ENCODE measurements at regions not wholly inside any gene's neighbourhood (a gene's known extent, or its start where the extent isn't known, plus 50 kb on each side); places are given as distances from the start of the nearest gene placed in this dataset.

DNA sequence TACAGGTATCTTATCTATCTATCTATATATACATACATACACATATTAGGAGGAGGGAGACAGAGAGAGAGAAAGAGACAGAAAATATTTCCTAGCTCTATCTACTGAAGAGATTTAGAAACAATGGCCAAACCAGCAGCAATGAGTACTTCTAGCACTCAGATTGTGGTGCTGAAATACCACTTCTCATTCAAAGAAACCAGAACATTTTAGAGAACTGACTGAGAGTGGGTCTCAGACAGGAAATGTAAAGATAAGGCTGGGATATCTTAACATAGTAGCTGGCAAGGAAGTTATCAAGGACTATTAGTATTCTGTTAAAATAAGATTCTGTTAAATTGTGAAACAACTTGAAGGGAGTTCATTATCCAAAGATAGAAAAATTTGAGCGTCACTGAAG, 57.0 kb downstream of the DNAAF9 start:
- Histone ChIP-seq H3K27ac (ENCODE audit: low read depth, low read length, poor library complexity, severe bottlenecking) (no peak overlapping the region), H3K9me3 (ENCODE audit: low read depth, low read length, poor library complexity, severe bottlenecking) (no peaks in the 10 kb centered on the region), H3K4me1 (ENCODE audit: insufficient read depth, low read length, poor library complexity, severe bottlenecking) (no peaks in the 10 kb centered on the region), H3K4me3 (ENCODE audit: low read depth, low read length, poor library complexity, severe bottlenecking) (no peak overlapping the region), H3K36me3 (ENCODE audit: insufficient read depth, low read length, poor library complexity, severe bottlenecking) (no peaks in the 10 kb centered on the region), H3K27me3 (replicated peaks; ENCODE audit: insufficient read depth, low read depth, low read length, poor library complexity) (no peaks in the 10 kb centered on the region)
- ChIA-PET POLR2A (ENCODE audit: low non-redundant PET) (no interaction called here), CTCF (no interaction called here)
- BruUV-seq (replicated peaks): no TSS peak
- TF ChIP-seq EZH2 (IDR thresholded peaks at IDR 0.05; ENCODE audit: borderline replicate concordance, low read depth, low read length, poor library complexity, severe bottlenecking): no peak
- TF ChIP-seq, protein P1, sequence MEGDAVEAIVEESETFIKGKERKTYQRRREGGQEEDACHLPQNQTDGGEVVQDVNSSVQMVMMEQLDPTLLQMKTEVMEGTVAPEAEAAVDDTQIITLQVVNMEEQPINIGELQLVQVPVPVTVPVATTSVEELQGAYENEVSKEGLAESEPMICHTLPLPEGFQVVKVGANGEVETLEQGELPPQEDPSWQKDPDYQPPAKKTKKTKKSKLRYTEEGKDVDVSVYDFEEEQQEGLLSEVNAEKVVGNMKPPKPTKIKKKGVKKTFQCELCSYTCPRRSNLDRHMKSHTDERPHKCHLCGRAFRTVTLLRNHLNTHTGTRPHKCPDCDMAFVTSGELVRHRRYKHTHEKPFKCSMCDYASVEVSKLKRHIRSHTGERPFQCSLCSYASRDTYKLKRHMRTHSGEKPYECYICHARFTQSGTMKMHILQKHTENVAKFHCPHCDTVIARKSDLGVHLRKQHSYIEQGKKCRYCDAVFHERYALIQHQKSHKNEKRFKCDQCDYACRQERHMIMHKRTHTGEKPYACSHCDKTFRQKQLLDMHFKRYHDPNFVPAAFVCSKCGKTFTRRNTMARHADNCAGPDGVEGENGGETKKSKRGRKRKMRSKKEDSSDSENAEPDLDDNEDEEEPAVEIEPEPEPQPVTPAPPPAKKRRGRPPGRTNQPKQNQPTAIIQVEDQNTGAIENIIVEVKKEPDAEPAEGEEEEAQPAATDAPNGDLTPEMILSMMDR (conservative IDR thresholded peaks at IDR 0.05; ENCODE audit: low read depth, low read length): no peak
- intact Hi-C loops (cut with micrococcal nuclease; ENCODE audit: unreplicated experiment): no loop called here
- DNase-seq (ENCODE audit: low spot score): no peak

DNA sequence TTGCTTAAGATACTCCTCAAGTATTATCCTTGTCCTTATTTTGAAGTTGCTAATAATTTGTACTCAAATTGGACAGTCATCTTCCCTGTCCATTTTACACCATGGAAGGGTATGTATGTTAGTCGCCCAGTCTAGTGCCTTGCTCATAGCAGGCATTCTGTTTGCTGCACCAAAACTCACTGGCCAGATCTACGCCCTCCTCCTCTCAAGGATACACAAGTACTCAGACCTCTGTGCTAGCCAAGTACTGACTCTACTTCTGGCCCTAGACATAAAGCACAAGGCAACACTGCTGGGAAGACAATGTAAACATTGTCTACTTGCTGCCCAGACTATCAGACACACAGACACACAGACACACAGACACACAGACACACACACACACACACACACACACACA, 57.7 kb downstream of the DNAAF9 start:
- H3K9me3 ChIP-seq (ENCODE audit: low read depth, low read length, poor library complexity, severe bottlenecking): no peaks in the 10 kb centered on the region
- TF ChIP-seq EZH2 (IDR thresholded peaks at IDR 0.05; ENCODE audit: borderline replicate concordance, low read depth, low read length, poor library complexity, severe bottlenecking): no peak
- TF ChIP-seq, protein P1 (conservative IDR thresholded peaks at IDR 0.05; ENCODE audit: low read depth, low read length): no peak
- no peaks in the 10 kb centered on the region for H3K36me3 ChIP-seq (ENCODE audit: insufficient read depth, low read length, poor library complexity, severe bottlenecking)
- no TSS peak for BruUV-seq (replicated peaks)
- no peaks in the 10 kb centered on the region for H3K27me3 ChIP-seq (replicated peaks; ENCODE audit: insufficient read depth, low read depth, low read length, poor library complexity)
- H3K27ac ChIP-seq (ENCODE audit: low read depth, low read length, poor library complexity, severe bottlenecking): no peak overlapping the region
- CTCF ChIA-PET: no interaction called here
- no peak overlapping the region for H3K4me3 ChIP-seq (ENCODE audit: low read depth, low read length, poor library complexity, severe bottlenecking)
- H3K4me1 ChIP-seq (ENCODE audit: insufficient read depth, low read length, poor library complexity, severe bottlenecking): no peaks in the 10 kb centered on the region
- intact Hi-C loops (cut with micrococcal nuclease; ENCODE audit: unreplicated experiment): no loop called here
- POLR2A ChIA-PET (ENCODE audit: low non-redundant PET): no interaction called here
- DNase-seq (ENCODE audit: low spot score): no peak

DNA sequence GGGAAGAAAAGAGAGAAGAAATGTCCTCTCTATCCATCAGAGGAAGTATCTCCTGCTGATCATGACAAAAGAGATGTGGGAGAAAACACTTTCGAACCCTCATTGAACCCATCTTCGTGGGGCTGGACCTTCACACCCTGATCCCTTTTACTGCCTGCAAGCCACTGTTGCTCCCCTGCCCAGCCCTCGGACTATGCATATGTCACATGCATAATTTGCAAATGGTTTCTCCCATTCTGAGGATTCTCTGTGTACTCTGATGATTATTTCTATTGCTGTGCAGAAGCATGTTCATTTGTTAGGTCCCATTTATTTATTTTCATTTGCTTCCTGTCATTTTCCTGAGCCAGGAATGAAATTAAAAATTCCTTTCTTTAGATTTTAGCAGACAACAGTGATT, 64.7 kb downstream of the DNAAF9 start:
- no peaks in the 10 kb centered on the region for H3K27me3 ChIP-seq (replicated peaks; ENCODE audit: insufficient read depth, low read depth, low read length, poor library complexity)
- BruUV-seq (replicated peaks): no TSS peak
- H3K4me1 ChIP-seq (ENCODE audit: insufficient read depth, low read length, poor library complexity, severe bottlenecking): no peaks in the 10 kb centered on the region
- no peak overlapping the region for H3K27ac ChIP-seq (ENCODE audit: low read depth, low read length, poor library complexity, severe bottlenecking)
- ChIA-PET CTCF (no interaction called here), POLR2A (ENCODE audit: low non-redundant PET) (no interaction called here)
- TF ChIP-seq, protein P1 (conservative IDR thresholded peaks at IDR 0.05; ENCODE audit: low read depth, low read length): no peak
- no peak for TF ChIP-seq EZH2 (IDR thresholded peaks at IDR 0.05; ENCODE audit: borderline replicate concordance, low read depth, low read length, poor library complexity, severe bottlenecking)
- DNase-seq (ENCODE audit: low spot score): no peak
- no peaks in the 10 kb centered on the region for H3K36me3 ChIP-seq (ENCODE audit: insufficient read depth, low read length, poor library complexity, severe bottlenecking)
- intact Hi-C loops (cut with micrococcal nuclease; ENCODE audit: unreplicated experiment): no loop called here
- H3K4me3 ChIP-seq (ENCODE audit: low read depth, low read length, poor library complexity, severe bottlenecking): no peak overlapping the region
- no peaks in the 10 kb centered on the region for H3K9me3 ChIP-seq (ENCODE audit: low read depth, low read length, poor library complexity, severe bottlenecking)

All from A673 (cell line).